ENCODE measurements at regions not wholly inside any gene's neighbourhood (a gene's known extent, or its start where the extent isn't known, plus 50 kb on each side); places are given as distances from the start of the nearest gene placed in this dataset.

DNA sequence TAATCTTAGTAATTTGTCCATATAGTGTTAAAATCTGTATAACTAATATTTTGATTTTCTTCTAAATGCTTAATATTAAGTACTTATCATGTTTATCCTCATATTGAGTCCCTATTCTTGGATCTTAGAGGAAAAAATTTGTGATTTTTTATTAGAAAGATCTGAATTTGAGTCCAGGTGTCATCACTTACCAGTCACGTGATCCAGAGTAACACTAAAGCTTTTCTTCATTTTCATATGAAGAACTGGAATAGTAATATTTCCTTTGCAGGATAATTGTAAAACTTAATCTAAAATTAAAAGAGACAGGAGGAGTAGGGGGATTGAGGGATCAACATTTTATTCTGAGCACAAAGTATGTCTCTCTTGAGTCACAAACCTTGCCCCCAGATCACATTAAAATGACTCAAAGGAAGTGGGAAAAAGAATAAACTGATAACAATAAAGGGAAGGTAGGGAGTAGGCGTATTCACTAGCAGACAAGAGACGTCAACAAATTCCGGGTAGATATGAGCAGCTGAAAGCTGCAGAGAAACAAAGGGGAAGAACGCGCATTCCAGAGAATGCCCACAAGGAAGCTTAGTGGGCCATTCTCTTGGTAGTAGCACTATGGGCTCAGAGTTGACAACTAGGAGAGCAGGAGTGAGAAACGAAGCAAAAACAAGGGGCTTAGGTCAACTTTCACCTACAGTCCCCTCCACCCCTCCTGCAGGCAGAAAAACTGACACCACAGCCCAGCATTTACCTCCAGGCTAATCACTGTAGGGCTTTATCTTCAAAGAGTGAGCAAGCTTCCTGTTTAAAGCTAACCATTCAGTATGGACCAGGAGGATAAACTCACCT lies 123.1 kb downstream of the SPRY2 start:
- DNase-seq, result no peak
- Histone ChIP-seq H3K4me1 (no peaks in the 10 kb centered on the region), H3K27ac (no peak overlapping the region), H3K9me3 (no peaks in the 10 kb centered on the region), H3K4me3 (no peak overlapping the region), H3K27me3 (no peaks in the 10 kb centered on the region), H3K36me3 (no peaks in the 10 kb centered on the region)
- intact Hi-C loops (cut with DNase I; ENCODE audit: low total_unique reads), result no loop called here
- TF ChIP-seq POLR2A (IDR thresholded peaks at IDR 0.05) (no peak), POLR2AphosphoS5 (IDR thresholded peaks at IDR 0.05) (no peak), EP300 (IDR thresholded peaks at IDR 0.05; ENCODE audit: low read depth) (no peak)
- TF ChIP-seq, protein P1, sequence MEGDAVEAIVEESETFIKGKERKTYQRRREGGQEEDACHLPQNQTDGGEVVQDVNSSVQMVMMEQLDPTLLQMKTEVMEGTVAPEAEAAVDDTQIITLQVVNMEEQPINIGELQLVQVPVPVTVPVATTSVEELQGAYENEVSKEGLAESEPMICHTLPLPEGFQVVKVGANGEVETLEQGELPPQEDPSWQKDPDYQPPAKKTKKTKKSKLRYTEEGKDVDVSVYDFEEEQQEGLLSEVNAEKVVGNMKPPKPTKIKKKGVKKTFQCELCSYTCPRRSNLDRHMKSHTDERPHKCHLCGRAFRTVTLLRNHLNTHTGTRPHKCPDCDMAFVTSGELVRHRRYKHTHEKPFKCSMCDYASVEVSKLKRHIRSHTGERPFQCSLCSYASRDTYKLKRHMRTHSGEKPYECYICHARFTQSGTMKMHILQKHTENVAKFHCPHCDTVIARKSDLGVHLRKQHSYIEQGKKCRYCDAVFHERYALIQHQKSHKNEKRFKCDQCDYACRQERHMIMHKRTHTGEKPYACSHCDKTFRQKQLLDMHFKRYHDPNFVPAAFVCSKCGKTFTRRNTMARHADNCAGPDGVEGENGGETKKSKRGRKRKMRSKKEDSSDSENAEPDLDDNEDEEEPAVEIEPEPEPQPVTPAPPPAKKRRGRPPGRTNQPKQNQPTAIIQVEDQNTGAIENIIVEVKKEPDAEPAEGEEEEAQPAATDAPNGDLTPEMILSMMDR (IDR thresholded peaks at IDR 0.05), result no peak
- 68 to 85% methylated on average over 5 to 7 of the region's 7 CpGs for WGBS, 2 donors (ENCODE audit: low coverage in 1 of 2)
- in situ Hi-C loops (cut with MboI; ENCODE audit: low pct_ligation_motif_present in 1 of 4, low pct_unique_long_range_greater_than_20kb in 1 of 4, low sequenced_read_pairs in 3 of 4), result no loop called here

DNA sequence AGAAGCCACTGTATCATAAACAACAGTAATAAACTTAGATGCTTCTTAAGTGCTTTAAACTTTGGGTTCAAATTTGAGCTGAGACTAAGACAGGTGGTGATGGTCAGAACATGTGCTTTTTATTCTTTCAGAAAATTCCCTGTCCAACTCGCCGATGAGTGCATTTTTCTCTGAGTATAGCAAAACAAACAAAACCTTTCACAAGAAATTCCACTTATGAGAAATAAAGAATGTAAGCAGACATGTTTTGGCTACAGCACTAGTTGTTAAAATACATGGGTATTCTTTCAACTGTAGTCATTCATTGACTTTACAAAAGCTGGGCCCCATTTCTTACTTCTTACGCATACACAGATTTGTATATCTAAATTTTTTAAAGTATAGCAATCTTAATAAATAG lies 125.6 kb downstream of the SPRY2 start:
- DNase-seq, result no peak
- H3K36me3 ChIP-seq, result no peaks in the 10 kb centered on the region
- H3K9me3 ChIP-seq, result no peaks in the 10 kb centered on the region
- no peaks in the 10 kb centered on the region for H3K27me3 ChIP-seq
- in situ Hi-C loops (cut with MboI; ENCODE audit: low pct_ligation_motif_present in 1 of 4, low pct_unique_long_range_greater_than_20kb in 1 of 4, low sequenced_read_pairs in 3 of 4), result no loop called here
- H3K27ac ChIP-seq, result no peak overlapping the region
- 80 to 81% methylated on average over 3 of the region's 3 CpGs for WGBS, 2 donors (ENCODE audit: low coverage in 1 of 2)
- H3K4me1 ChIP-seq, result no peaks in the 10 kb centered on the region
- no peak for TF ChIP-seq EP300 (IDR thresholded peaks at IDR 0.05; ENCODE audit: low read depth)
- TF ChIP-seq, protein P1 (IDR thresholded peaks at IDR 0.05), result no peak
- no peak for TF ChIP-seq POLR2AphosphoS5 (IDR thresholded peaks at IDR 0.05)
- TF ChIP-seq POLR2A (IDR thresholded peaks at IDR 0.05), result no peak
- intact Hi-C loops (cut with DNase I; ENCODE audit: low total_unique reads), result no loop called here
- no peak overlapping the region for H3K4me3 ChIP-seq

DNA sequence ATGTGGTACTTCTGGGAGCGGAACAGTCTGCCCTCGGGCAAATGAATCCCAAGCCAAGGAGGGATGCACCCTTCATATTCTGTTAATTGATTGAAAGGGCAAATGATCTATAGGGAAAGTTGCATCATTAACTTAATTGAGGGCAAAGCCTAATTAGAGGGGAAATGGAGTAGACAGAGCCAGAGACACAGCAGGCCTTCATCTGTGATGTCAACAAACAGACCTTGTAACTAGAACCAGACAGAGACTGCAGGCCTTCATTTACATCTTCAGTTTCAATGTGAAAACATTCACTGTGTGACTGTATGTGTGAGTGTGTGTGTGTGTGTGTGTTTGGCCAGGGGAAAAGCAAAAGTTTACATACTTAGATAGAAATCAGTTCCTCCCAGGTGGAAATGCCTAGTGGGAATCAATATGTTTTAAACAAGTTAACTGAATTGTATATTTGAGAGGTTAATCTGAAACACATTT lies 126.4 kb downstream of the SPRY2 start:
- Histone ChIP-seq H3K4me3 (no peak overlapping the region), H3K27me3 (no peaks in the 10 kb centered on the region), H3K4me1 (no peaks in the 10 kb centered on the region), H3K27ac (no peak overlapping the region), H3K9me3 (no peaks in the 10 kb centered on the region), H3K36me3 (no peaks in the 10 kb centered on the region)
- TF ChIP-seq, protein P1 (IDR thresholded peaks at IDR 0.05), result no peak
- no peak for TF ChIP-seq EP300 (IDR thresholded peaks at IDR 0.05; ENCODE audit: low read depth)
- no peak for TF ChIP-seq POLR2A (IDR thresholded peaks at IDR 0.05)
- no peak for TF ChIP-seq POLR2AphosphoS5 (IDR thresholded peaks at IDR 0.05)
- intact Hi-C loops (cut with DNase I; ENCODE audit: low total_unique reads) (no loop called here), in situ Hi-C loops (cut with MboI; ENCODE audit: low pct_ligation_motif_present in 1 of 4, low pct_unique_long_range_greater_than_20kb in 1 of 4, low sequenced_read_pairs in 3 of 4) (no loop called here)
- 84 to 100% methylated on average over 2 of the region's 2 CpGs for WGBS, 2 donors (ENCODE audit: low coverage in 1 of 2)
- DNase-seq, result no peak

DNA sequence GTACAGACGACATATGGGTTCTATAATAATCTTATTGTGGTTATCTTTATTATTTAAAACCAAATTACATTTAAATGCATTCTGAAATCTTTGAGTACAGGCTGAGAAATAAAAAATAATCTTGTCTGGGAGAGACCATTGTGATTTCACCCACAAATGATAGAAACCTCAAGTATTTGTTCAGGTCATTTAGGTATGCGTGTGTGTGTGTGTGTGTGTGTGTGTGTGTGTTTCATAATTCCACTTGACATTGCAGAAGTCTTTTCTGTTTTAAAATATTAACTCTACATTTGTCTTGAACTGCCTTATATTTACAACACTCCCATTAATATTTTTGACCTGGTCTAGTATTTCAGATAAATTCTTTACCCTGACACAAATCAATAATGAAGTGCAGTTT lies 126.9 kb downstream of the SPRY2 start:
- Histone ChIP-seq H3K4me3 (no peak overlapping the region), H3K4me1 (no peaks in the 10 kb centered on the region), H3K9me3 (no peaks in the 10 kb centered on the region), H3K36me3 (no peaks in the 10 kb centered on the region), H3K27me3 (no peaks in the 10 kb centered on the region), H3K27ac (no peak overlapping the region)
- 77 to 86% methylated on average over 2 of the region's 2 CpGs for WGBS, 2 donors (ENCODE audit: low coverage in 1 of 2)
- intact Hi-C loops (cut with DNase I; ENCODE audit: low total_unique reads) (no loop called here), in situ Hi-C loops (cut with MboI; ENCODE audit: low pct_ligation_motif_present in 1 of 4, low pct_unique_long_range_greater_than_20kb in 1 of 4, low sequenced_read_pairs in 3 of 4) (no loop called here)
- TF ChIP-seq POLR2A (IDR thresholded peaks at IDR 0.05) (no peak), EP300 (IDR thresholded peaks at IDR 0.05; ENCODE audit: low read depth) (no peak), POLR2AphosphoS5 (IDR thresholded peaks at IDR 0.05) (no peak)
- TF ChIP-seq, protein P1 (IDR thresholded peaks at IDR 0.05), result no peak
- no peak for DNase-seq

Measured in transverse colon (tissue), 4 donors.